Ammon's horn (tissue), 1 donor: ENCODE measurements at regions not wholly inside any gene's neighbourhood (a gene's known extent, or its start where the extent isn't known, plus 50 kb on each side); places are given as distances from the start of the nearest gene placed in this dataset.

Experiments used
- DNase-seq: peaks from one replicate; pipeline ENCODE4 v3.0.0-alpha.2; 2016; ENCODE audit warnings: low spot score

GRCh38 chr5:2148312-2149194, 265.8 kb upstream of the IRX4 start:
- no peak for DNase-seq

- DNase-seq: no peak
Measured at GRCh38 chr5:2147504-2148311, 265.0 kb upstream of the IRX4 start.

GRCh38 chr5:2143646-2144353, 261.1 kb upstream of the IRX4 start:
- DNase-seq: no peak

GRCh38 chr5:2143088-2143487, 260.4 kb upstream of the IRX4 start:
- no peak for DNase-seq

GRCh38 chr5:2142456-2142954, 259.8 kb upstream of the IRX4 start:
- no peak for DNase-seq

- DNase-seq: no peak
Measured at GRCh38 chr5:2141254-2142000, 258.7 kb upstream of the IRX4 start.

GRCh38 chr5:2140501-2141175, 257.9 kb upstream of the IRX4 start:
- no peak for DNase-seq

- DNase-seq: no peak
Measured at GRCh38 chr5:2139478-2139877, 256.8 kb upstream of the IRX4 start.

GRCh38 chr5:2138896-2139295, 256.2 kb upstream of the IRX4 start:
- no peak for DNase-seq

GRCh38 chr5:2137444-2138050, 254.8 kb upstream of the IRX4 start:
- DNase-seq: no peak

- DNase-seq: no peak
Measured at GRCh38 chr5:2136728-2137333, 254.1 kb upstream of the IRX4 start.

- DNase-seq: no peak
Measured at GRCh38 chr5:2135833-2136232, 253.1 kb upstream of the IRX4 start.

- no peak for DNase-seq
Measured at GRCh38 chr5:2135354-2135753, 252.6 kb upstream of the IRX4 start.

- no peak for DNase-seq
Measured at GRCh38 chr5:2134543-2135292, 252.0 kb upstream of the IRX4 start.

GRCh38 chr5:2133936-2134335, 251.2 kb upstream of the IRX4 start:
- DNase-seq: no peak

GRCh38 chr5:2133080-2133479, 250.4 kb upstream of the IRX4 start:
- DNase-seq: no peak

- DNase-seq: no peak
Measured at GRCh38 chr5:2132497-2132847, 249.7 kb upstream of the IRX4 start.

GRCh38 chr5:2131826-2132496, 249.2 kb upstream of the IRX4 start:
- DNase-seq: no peak

GRCh38 chr5:2131196-2131595, 248.5 kb upstream of the IRX4 start:
- DNase-seq: no peak
